IMR-90 (cell line): ENCODE measurements at regions not wholly inside any gene's neighbourhood (a gene's known extent, or its start where the extent isn't known, plus 50 kb on each side); places are given as distances from the start of the nearest gene placed in this dataset.

Source experiments
- ATAC-seq: fragments of 200-7000 bp; cut with Tn5 transposase; 2 replicates; pipeline ENCODE4 v1.9.1; 2020; ENCODE audit warnings: low read depth, mild to moderate bottlenecking, moderate library complexity
- BruUV-seq: library from RNA; stranded (reverse); fragments of 400-500 nt; replicated peaks from 2 replicates; lab custom pipeline; 2021; lab: Mats Ljungman, UMichigan
- CTCF ChIA-PET: fragments of 300-600 bp; formaldehyde crosslinking; extraction: SDS; loops from one replicate; lab custom pipeline; 2021; ENCODE audit warnings: antibody characterized with exemption; lab: Yijun Ruan, JAX
- POLR2A ChIA-PET: fragments of 300-600 bp; sonication (Branson Sonifier 250); formaldehyde crosslinking; loops from one replicate; lab custom pipeline; 2022; ENCODE audit warnings: antibody characterized with exemption; ENCODE audit not compliant: unreplicated experiment; lab: Charles Lee
- DNase-seq: peaks from one replicate; pipeline ENCODE4 v3.0.0; 2013
- H2AFZ ChIP-seq: replicated peaks from 2 replicates; pipeline ENCODE3; 2013; ENCODE audit warnings: low read length, mild to moderate bottlenecking; ENCODE audit not compliant: poor library complexity
- H2AK5ac ChIP-seq: 2 replicates; pipeline ENCODE4 v1.6.1; 2013; ENCODE audit warnings: low read depth, low read length, inconsistent platforms
- H2AK9ac ChIP-seq: replicated peaks from 2 replicates; pipeline ENCODE3; 2013; ENCODE audit warnings: mild to moderate bottlenecking, low read depth, low read length, moderate library complexity; ENCODE audit not compliant: poor library complexity
- H2BK120ac ChIP-seq: 2 replicates; pipeline ENCODE4 v1.6.1; 2013; ENCODE audit warnings: low read depth, low read length, inconsistent platforms
- H2BK15ac ChIP-seq: 3 replicates; pipeline ENCODE4 v1.6.1; 2013; ENCODE audit warnings: low read depth, low read length, inconsistent platforms
- H2BK20ac ChIP-seq: 2 replicates; pipeline ENCODE4 v1.6.1; 2013; ENCODE audit warnings: low read depth, mild to moderate bottlenecking, inconsistent platforms, low read length, moderate library complexity
- H2BK5ac ChIP-seq: 2 replicates; pipeline ENCODE4 v1.6.1; 2013; ENCODE audit warnings: mild to moderate bottlenecking, low read depth, low read length, inconsistent platforms; ENCODE audit not compliant: poor library complexity, severe bottlenecking
- H3K14ac ChIP-seq: replicated peaks from 2 replicates; pipeline ENCODE4 v1.6.1; 2013; ENCODE audit warnings: low read depth, low read length, inconsistent platforms
- H3K18ac ChIP-seq: 2 replicates; pipeline ENCODE4 v1.6.1; 2013; ENCODE audit warnings: low read depth, low read length, control low read depth
- H3K23ac ChIP-seq: 2 replicates; pipeline ENCODE4 v1.6.1; 2013; ENCODE audit warnings: low read depth, low read length, inconsistent platforms
- H3K27ac ChIP-seq: 2 replicates; pipeline ENCODE4 v1.5.1; 2013; ENCODE audit warnings: mild to moderate bottlenecking, control low read depth, low read length; ENCODE audit not compliant: insufficient read depth
- H3K27me3 ChIP-seq: 2 replicates; pipeline ENCODE4 v1.6.1; 2013; ENCODE audit warnings: low read length; ENCODE audit not compliant: control insufficient read depth, insufficient read depth
- H3K36me3 ChIP-seq: 2 replicates; pipeline ENCODE4 v1.6.1; 2013; ENCODE audit warnings: low read length, mixed read lengths; ENCODE audit not compliant: control insufficient read depth, insufficient read depth
- H3K4ac ChIP-seq: 2 replicates; pipeline ENCODE4 v1.6.1; 2013; ENCODE audit warnings: low read depth, low read length, inconsistent platforms
- H3K4me1 ChIP-seq: 2 replicates; pipeline ENCODE4 v1.6.1; 2013; ENCODE audit warnings: low read length, mixed read lengths; ENCODE audit not compliant: control insufficient read depth, insufficient read depth
- H3K4me2 ChIP-seq: 2 replicates; pipeline ENCODE4 v1.6.1; 2013; ENCODE audit warnings: low read depth, mild to moderate bottlenecking, control low read depth, low read length, moderate library complexity
- H3K4me3 ChIP-seq: 2 replicates; pipeline ENCODE4 v1.5.1; 2013; ENCODE audit warnings: low read depth, mild to moderate bottlenecking, control low read depth, low read length, moderate library complexity; ENCODE audit not compliant: insufficient read depth
- H3K56ac ChIP-seq: 2 replicates; pipeline ENCODE4 v1.6.1; 2013; ENCODE audit warnings: low read length, inconsistent platforms; ENCODE audit not compliant: insufficient read depth; ENCODE audit errors: extremely low read depth
- H3K79me1 ChIP-seq, 2 experiments: 2 replicates each; pipeline ENCODE4 v1.6.1; 2013; ENCODE audit warnings: low read length in 2 of 2, inconsistent platforms in 1 of 2, low read depth in 1 of 2
- H3K9ac ChIP-seq: 2 replicates; pipeline ENCODE4 v1.6.1; 2013; ENCODE audit warnings: low read depth, low read length, control low read depth
- H3K9me1 ChIP-seq: 2 replicates; pipeline ENCODE4 v1.6.1; 2013; ENCODE audit warnings: low read length, inconsistent platforms; ENCODE audit not compliant: insufficient read depth
- H3K9me3 ChIP-seq: 2 replicates; pipeline ENCODE4 v1.6.1; 2013; ENCODE audit warnings: low read length; ENCODE audit not compliant: control insufficient read depth, insufficient read depth
- H4K20me1 ChIP-seq: 2 replicates; pipeline ENCODE4 v1.6.1; 2013; ENCODE audit warnings: low read length, inconsistent platforms; ENCODE audit not compliant: insufficient read depth
- H4K5ac ChIP-seq: 2 replicates; pipeline ENCODE4 v1.6.1; 2013; ENCODE audit warnings: mild to moderate bottlenecking, low read depth, low read length, control low read depth
- H4K8ac ChIP-seq, 2 experiments: 2 replicates each; pipeline ENCODE4 v1.6.1; 2013; ENCODE audit warnings: low read depth in 2 of 2, low read length in 2 of 2, control low read depth in 1 of 2, inconsistent platforms in 1 of 2
- H4K91ac ChIP-seq: 2 replicates; pipeline ENCODE4 v1.6.1; 2013; ENCODE audit warnings: low read depth, low read length, inconsistent platforms; ENCODE audit not compliant: insufficient read depth
- BHLHE40 ChIP-seq: fragments of 150-350 bp; IDR thresholded peaks from 2 replicates; pipeline ENCODE4 v1.6.1; 2016; ENCODE audit warnings: mild to moderate bottlenecking, low read depth, low read length
- CEBPB ChIP-seq: IDR thresholded peaks from 2 replicates; pipeline ENCODE4 v1.6.1; 2012; ENCODE audit warnings: low read depth, low read length, improper control_type of control experiment
- CHD1 ChIP-seq: IDR thresholded peaks from 2 replicates; pipeline ENCODE4 v1.6.1; 2012; ENCODE audit warnings: low read depth, low read length, improper control_type of control experiment
- CTCF ChIP-seq: conservative IDR thresholded peaks from 2 replicates; pipeline ENCODE4 v1.5.1; 2012; ENCODE audit warnings: mild to moderate bottlenecking, low read depth, low read length, improper control_type of control experiment
- ELK1 ChIP-seq: fragments of 150-350 bp; IDR thresholded peaks from 2 replicates; pipeline ENCODE4 v1.6.1; 2016; ENCODE audit warnings: low read depth, mild to moderate bottlenecking, low read length, moderate library complexity, borderline replicate concordance
- FOS ChIP-seq: fragments of 150-350 bp; IDR thresholded peaks from 2 replicates; pipeline ENCODE4 v1.6.1; 2016; ENCODE audit warnings: low read depth, low read length
- MAFK ChIP-seq: IDR thresholded peaks from 2 replicates; pipeline ENCODE4 v1.6.1; 2012; ENCODE audit warnings: low read depth, low read length, improper control_type of control experiment
- MAZ ChIP-seq: IDR thresholded peaks from 2 replicates; pipeline ENCODE4 v1.6.1; 2012; ENCODE audit warnings: low read depth, mild to moderate bottlenecking, low read length, improper control_type of control experiment, moderate library complexity, borderline replicate concordance
- MXI1 ChIP-seq: IDR thresholded peaks from 2 replicates; pipeline ENCODE4 v1.6.1; 2012; ENCODE audit warnings: low read depth, mild to moderate bottlenecking, low read length, moderate library complexity, borderline replicate concordance
- NFE2L2 ChIP-seq: fragments of 150-350 bp; IDR thresholded peaks from 2 replicates; pipeline ENCODE4 v1.6.1; 2016; ENCODE audit warnings: low read depth, mild to moderate bottlenecking, low read length
- POLR2A ChIP-seq: IDR thresholded peaks from 2 replicates; pipeline ENCODE4 v1.6.1; 2012; ENCODE audit warnings: mild to moderate bottlenecking, low read depth, low read length
- RAD21 ChIP-seq: IDR thresholded peaks from 2 replicates; pipeline ENCODE4 v1.6.1; 2012; ENCODE audit warnings: low read length, improper control_type of control experiment
- RCOR1 ChIP-seq: IDR thresholded peaks from 2 replicates; pipeline ENCODE4 v1.6.1; 2012; ENCODE audit warnings: mild to moderate bottlenecking, low read length, improper control_type of control experiment; ENCODE audit not compliant: insufficient replicate concordance
- RFX5 ChIP-seq: IDR thresholded peaks from 2 replicates; pipeline ENCODE4 v1.8.0; 2012; ENCODE audit warnings: low read depth, mild to moderate bottlenecking, low read length, moderate library complexity
- SMC3 ChIP-seq: fragments of 150-350 bp; IDR thresholded peaks from 2 replicates; pipeline ENCODE4 v1.6.1; 2016; ENCODE audit warnings: low read depth, mild to moderate bottlenecking, antibody characterized with exemption, low read length, moderate library complexity
- USF2 ChIP-seq: fragments of 150-350 bp; IDR thresholded peaks from 2 replicates; pipeline ENCODE4 v1.6.1; 2017; ENCODE audit warnings: mild to moderate bottlenecking, antibody characterized with exemption, low read length, low read depth
- WGBS, 2 experiments: methylation state at CpG; one replicate each; pipeline versions ENCODE4 v1.1.5 to v1.1.7; 2013; ENCODE audit warnings: missing lambda C conversion rate in 2 of 2; ENCODE audit not compliant: insufficient read length in 1 of 2; ENCODE audit errors: extremely low coverage in 2 of 2; 5-methylcytosine and 5-hydroxymethylcytosine counted together
- dilution Hi-C: fragments of 300-500 bp; cut with HindIII; formaldehyde crosslinking; loops from one replicate; pipeline ENCODE4 v1.14.3; 2018; ENCODE audit warnings: low sequenced_read_pairs; ENCODE audit not compliant: unreplicated experiment
- in situ Hi-C: fragments of 300-500 bp; cut with MboI; formaldehyde crosslinking; loops from 3 replicates; pipeline ENCODE4 v1.14.3; 2019; ENCODE audit warnings: low sequenced_read_pairs, inconsistent platforms, mixed read lengths
- intact Hi-C: fragments of 100-400 bp; cut with micrococcal nuclease; formaldehyde crosslinking; loops from 2 replicates; pipeline ENCODE4 v1.10.0; 2022

GRCh38 chr10:21213381-21213780 lies 312.1 kb downstream of the SKIDA1 start:
- DNase-seq = no peak
- no CpG with 5 or more reads among the region's 6 CpGs for WGBS, 2 experiments
- CTCF ChIA-PET = interaction anchor here (0.6 kb wide), 1 partner anchor 185 kb away, joined by 5 read pairs; no protein-coding TSS in a partner anchor

More at GRCh38 chr10:21213381-21213780, 312.1 kb downstream of the SKIDA1 start:
- in situ Hi-C loops (no loop called here), intact Hi-C loops (no loop called here), dilution Hi-C loops (no loop called here)
- Histone ChIP-seq H2BK120ac (no peak overlapping the region), H2BK5ac (no peak overlapping the region), H3K79me1 (no peaks in the 10 kb centered on the region), H3K23ac (no peak overlapping the region), H3K14ac (no peak overlapping the region), H3K4ac (no peak overlapping the region), H4K5ac (no peak overlapping the region), H3K9me3 (no peaks in the 10 kb centered on the region), H2AK5ac (no peak overlapping the region), H4K20me1 (no peaks in the 10 kb centered on the region), H3K27ac (no peak overlapping the region), H2AFZ (no peak overlapping the region), H3K9me1 (no peaks in the 10 kb centered on the region), H3K4me1 (no peaks in the 10 kb centered on the region), H3K9ac (no peak overlapping the region), H3K4me3 (no peak overlapping the region), H4K91ac (no peak overlapping the region), H3K4me2 (no peak overlapping the region), H2AK9ac (no peak overlapping the region), H3K18ac (no peak overlapping the region), H2BK15ac (no peak overlapping the region), H4K8ac (no peak overlapping the region), H3K27me3 (no peaks in the 10 kb centered on the region), H3K56ac (no peak overlapping the region), H2BK20ac (no peak overlapping the region), H3K36me3 (no peaks in the 10 kb centered on the region)
- BruUV-seq = no TSS peak
- TF ChIP-seq ELK1 (no peak), CTCF (no peak), SMC3 (no peak), MAFK (no peak), RFX5 (no peak), RCOR1 (no peak), NFE2L2 (no peak), RAD21 (no peak), MAZ (no peak), MXI1 (no peak), USF2 (no peak), BHLHE40 (no peak), POLR2A (no peak), CHD1 (no peak), CEBPB (no peak), FOS (no peak)
- POLR2A ChIA-PET = no interaction called here
- ATAC-seq = no peak
